Subcutaneous abdominal adipose tissue (tissue), 5 donors: ENCODE measurements at regions not wholly inside any gene's neighbourhood (a gene's known extent, or its start where the extent isn't known, plus 50 kb on each side); places are given as distances from the start of the nearest gene placed in this dataset.

Experiments
- H3K27ac ChIP-seq: one replicate; pipeline ENCODE4 v1.7.0; 2013; ENCODE audit warnings: low read depth, mild to moderate bottlenecking, inconsistent platforms, low read length, moderate library complexity
- H3K27me3 ChIP-seq, 5 donors: one replicate each; pipeline ENCODE4 v1.7.0; 2013; ENCODE audit warnings: low read length in 5 of 5, inconsistent platforms in 1 of 5; ENCODE audit not compliant: control insufficient read depth in 5 of 5, insufficient read depth in 4 of 5
- H3K36me3 ChIP-seq, 5 donors: one replicate each; pipeline ENCODE4 v1.7.0; 2013; ENCODE audit warnings: low read length in 5 of 5; ENCODE audit not compliant: control insufficient read depth in 5 of 5, insufficient read depth in 5 of 5
- H3K4me1 ChIP-seq, 5 donors: one replicate each; pipeline ENCODE4 v1.7.0; 2013; ENCODE audit warnings: low read length in 5 of 5, mild to moderate bottlenecking in 3 of 5, moderate library complexity in 1 of 5; ENCODE audit not compliant: control insufficient read depth in 5 of 5, insufficient read depth in 5 of 5
- H3K4me3 ChIP-seq, 5 donors: one replicate each; pipeline ENCODE4 v1.7.0; 2013; ENCODE audit warnings: low read length in 5 of 5, low read depth in 1 of 5
- H3K9ac ChIP-seq, 5 donors: one replicate each; pipeline ENCODE4 v1.7.0; 2013; ENCODE audit warnings: low read length in 5 of 5, mild to moderate bottlenecking in 4 of 5, moderate library complexity in 3 of 5
- H3K9me3 ChIP-seq, 5 donors: one replicate each; pipeline ENCODE4 v1.7.0; 2013; ENCODE audit warnings: low read length in 5 of 5; ENCODE audit not compliant: control insufficient read depth in 5 of 5
- donor health status: healthy.
- donor health status: healthy.
- donor health status: healthy.
- donor health status: healthy.
- donor health status: healthy.

- H3K36me3 ChIP-seq = no peaks in the 10 kb centered on the region
- H3K27me3 ChIP-seq = no peaks in the 10 kb centered on the region
- H3K4me3 ChIP-seq = no peak overlapping the region
- no peak overlapping the region for H3K9ac ChIP-seq
- H3K9me3 ChIP-seq = no peaks in the 10 kb centered on the region
- H3K27ac ChIP-seq = no peak overlapping the region
- H3K4me1 ChIP-seq = no peaks in the 10 kb centered on the region
Measured at GRCh38 chr9:30995956-30996738, 1388.3 kb upstream of the ACO1 start.

- H3K4me3 ChIP-seq = no peak overlapping the region
- H3K9me3 ChIP-seq = no peaks in the 10 kb centered on the region
- H3K27me3 ChIP-seq = no peaks in the 10 kb centered on the region
- no peak overlapping the region for H3K27ac ChIP-seq
- H3K36me3 ChIP-seq = no peaks in the 10 kb centered on the region
- H3K9ac ChIP-seq = no peak overlapping the region
- no peaks in the 10 kb centered on the region for H3K4me1 ChIP-seq
Measured at GRCh38 chr9:30996761-30997160, 1387.7 kb upstream of the ACO1 start.

GRCh38 chr9:30997291-30997690 is 1387.2 kb upstream of the ACO1 start:
- Histone ChIP-seq H3K27ac (no peak overlapping the region), H3K36me3 (no peaks in the 10 kb centered on the region), H3K9me3 (no peaks in the 10 kb centered on the region), H3K27me3 (no peaks in the 10 kb centered on the region), H3K4me1 (no peaks in the 10 kb centered on the region), H3K9ac (no peak overlapping the region), H3K4me3 (no peak overlapping the region)

GRCh38 chr9:31005086-31005665 is 1379.3 kb upstream of the ACO1 start:
- H3K9ac ChIP-seq = no peak overlapping the region
- no peaks in the 10 kb centered on the region for H3K36me3 ChIP-seq
- H3K27ac ChIP-seq = no peak overlapping the region
- H3K27me3 ChIP-seq = no peaks in the 10 kb centered on the region
- H3K9me3 ChIP-seq = peaks cover 0 to 3% (median 0%) of the 10 kb centered on the region in 5 donors
- no peak overlapping the region for H3K4me3 ChIP-seq
- no peaks in the 10 kb centered on the region for H3K4me1 ChIP-seq

GRCh38 chr9:31013371-31013770 is 1371.1 kb upstream of the ACO1 start:
- H3K4me1 ChIP-seq = no peaks in the 10 kb centered on the region
- H3K27me3 ChIP-seq = no peaks in the 10 kb centered on the region
- no peak overlapping the region for H3K9ac ChIP-seq
- no peak overlapping the region for H3K27ac ChIP-seq
- H3K4me3 ChIP-seq = no peak overlapping the region
- H3K9me3 ChIP-seq = no peaks in the 10 kb centered on the region
- H3K36me3 ChIP-seq = no peaks in the 10 kb centered on the region

GRCh38 chr9:31023847-31024246 is 1360.6 kb upstream of the ACO1 start:
- no peaks in the 10 kb centered on the region for H3K9me3 ChIP-seq
- H3K27ac ChIP-seq = no peak overlapping the region
- H3K36me3 ChIP-seq = no peaks in the 10 kb centered on the region
- no peaks in the 10 kb centered on the region for H3K27me3 ChIP-seq
- H3K4me3 ChIP-seq = no peak overlapping the region
- H3K4me1 ChIP-seq = no peaks in the 10 kb centered on the region
- H3K9ac ChIP-seq = no peak overlapping the region

GRCh38 chr9:31027678-31028077 is 1356.8 kb upstream of the ACO1 start:
- Histone ChIP-seq H3K36me3 (no peaks in the 10 kb centered on the region), H3K4me3 (no peak overlapping the region), H3K27me3 (no peaks in the 10 kb centered on the region), H3K9me3 (no peaks in the 10 kb centered on the region), H3K4me1 (peaks cover 0 to 7% (median 6%) of the 10 kb centered on the region in 5 donors), H3K27ac (no peak overlapping the region), H3K9ac (no peak overlapping the region)

GRCh38 chr9:31028137-31028536 is 1356.3 kb upstream of the ACO1 start:
- Histone ChIP-seq H3K9ac (no peak overlapping the region), H3K4me1 (peaks cover 0 to 7% (median 6%) of the 10 kb centered on the region in 5 donors), H3K36me3 (no peaks in the 10 kb centered on the region), H3K27me3 (no peaks in the 10 kb centered on the region), H3K4me3 (no peak overlapping the region), H3K27ac (no peak overlapping the region), H3K9me3 (no peaks in the 10 kb centered on the region)

- Histone ChIP-seq H3K4me1 (peaks cover 0 to 7% (median 6%) of the 10 kb centered on the region in 5 donors), H3K9me3 (no peaks in the 10 kb centered on the region), H3K27ac (no peak overlapping the region), H3K9ac (peak overlapping the region in 1 of 5 donors; percentile 52), H3K4me3 (peak overlapping the region; percentile 5 to 61 (median 34)), H3K27me3 (no peaks in the 10 kb centered on the region), H3K36me3 (no peaks in the 10 kb centered on the region)
Measured at GRCh38 chr9:31030741-31031202, 1353.7 kb upstream of the ACO1 start.

- Histone ChIP-seq H3K4me1 (peaks cover 0 to 7% (median 6%) of the 10 kb centered on the region in 5 donors), H3K4me3 (no peak overlapping the region)
Measured at GRCh38 chr9:31032206-31032605, 1352.2 kb upstream of the ACO1 start.

More at GRCh38 chr9:31032206-31032605, 1352.2 kb upstream of the ACO1 start:
- Histone ChIP-seq H3K27ac (no peak overlapping the region), H3K9ac (no peak overlapping the region), H3K27me3 (no peaks in the 10 kb centered on the region), H3K36me3 (no peaks in the 10 kb centered on the region), H3K9me3 (no peaks in the 10 kb centered on the region)
